HCT116 (cell line): ENCODE measurements at regions not wholly inside any gene's neighbourhood (a gene's known extent, or its start where the extent isn't known, plus 50 kb on each side); places are given as distances from the start of the nearest gene placed in this dataset.

ENCODE experiments used
- SIN3A ChIP-seq: IDR thresholded peaks from 2 replicates; pipeline ENCODE4 v1.6.1; 2012; ENCODE audit warnings: low read depth
- TF ChIP-seq, protein P1 (sequence below), 3 experiments: fragments of 200-600 bp in 1 of 3; sonication (generic) in 1 of 3; IDR thresholded peaks in 2 of 3; conservative IDR thresholded peaks in 1 of 3; 2 replicates each; pipeline ENCODE4 v1.5.1; 2012 to 2017; ENCODE audit warnings: low read depth in 2 of 3, low read length in 2 of 3, antibody characterized with exemption in 1 of 3, borderline replicate concordance in 1 of 3, control low read depth in 1 of 3, mild to moderate bottlenecking in 1 of 3, mixed read lengths in 1 of 3, mixed run types in 1 of 3, moderate library complexity in 1 of 3; ENCODE audit not compliant: insufficient read depth in 1 of 3

- TF ChIP-seq, protein P1, sequence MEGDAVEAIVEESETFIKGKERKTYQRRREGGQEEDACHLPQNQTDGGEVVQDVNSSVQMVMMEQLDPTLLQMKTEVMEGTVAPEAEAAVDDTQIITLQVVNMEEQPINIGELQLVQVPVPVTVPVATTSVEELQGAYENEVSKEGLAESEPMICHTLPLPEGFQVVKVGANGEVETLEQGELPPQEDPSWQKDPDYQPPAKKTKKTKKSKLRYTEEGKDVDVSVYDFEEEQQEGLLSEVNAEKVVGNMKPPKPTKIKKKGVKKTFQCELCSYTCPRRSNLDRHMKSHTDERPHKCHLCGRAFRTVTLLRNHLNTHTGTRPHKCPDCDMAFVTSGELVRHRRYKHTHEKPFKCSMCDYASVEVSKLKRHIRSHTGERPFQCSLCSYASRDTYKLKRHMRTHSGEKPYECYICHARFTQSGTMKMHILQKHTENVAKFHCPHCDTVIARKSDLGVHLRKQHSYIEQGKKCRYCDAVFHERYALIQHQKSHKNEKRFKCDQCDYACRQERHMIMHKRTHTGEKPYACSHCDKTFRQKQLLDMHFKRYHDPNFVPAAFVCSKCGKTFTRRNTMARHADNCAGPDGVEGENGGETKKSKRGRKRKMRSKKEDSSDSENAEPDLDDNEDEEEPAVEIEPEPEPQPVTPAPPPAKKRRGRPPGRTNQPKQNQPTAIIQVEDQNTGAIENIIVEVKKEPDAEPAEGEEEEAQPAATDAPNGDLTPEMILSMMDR (IDR thresholded peaks at IDR 0.05 in 2 of 3, conservative IDR thresholded peaks at IDR 0.05 in 1 of 3; ENCODE audit: borderline replicate concordance in 1 of 3, insufficient read depth in 1 of 3, low read depth in 2 of 3, low read length in 2 of 3): no peak
- no peak for TF ChIP-seq SIN3A
Observed at GRCh38 chr1:213371525-213371846, 320.4 kb downstream of the RPS6KC1 start.
